ENCODE measurements at regions not wholly inside any gene's neighbourhood (a gene's known extent, or its start where the extent isn't known, plus 50 kb on each side); places are given as distances from the start of the nearest gene placed in this dataset.

DNA sequence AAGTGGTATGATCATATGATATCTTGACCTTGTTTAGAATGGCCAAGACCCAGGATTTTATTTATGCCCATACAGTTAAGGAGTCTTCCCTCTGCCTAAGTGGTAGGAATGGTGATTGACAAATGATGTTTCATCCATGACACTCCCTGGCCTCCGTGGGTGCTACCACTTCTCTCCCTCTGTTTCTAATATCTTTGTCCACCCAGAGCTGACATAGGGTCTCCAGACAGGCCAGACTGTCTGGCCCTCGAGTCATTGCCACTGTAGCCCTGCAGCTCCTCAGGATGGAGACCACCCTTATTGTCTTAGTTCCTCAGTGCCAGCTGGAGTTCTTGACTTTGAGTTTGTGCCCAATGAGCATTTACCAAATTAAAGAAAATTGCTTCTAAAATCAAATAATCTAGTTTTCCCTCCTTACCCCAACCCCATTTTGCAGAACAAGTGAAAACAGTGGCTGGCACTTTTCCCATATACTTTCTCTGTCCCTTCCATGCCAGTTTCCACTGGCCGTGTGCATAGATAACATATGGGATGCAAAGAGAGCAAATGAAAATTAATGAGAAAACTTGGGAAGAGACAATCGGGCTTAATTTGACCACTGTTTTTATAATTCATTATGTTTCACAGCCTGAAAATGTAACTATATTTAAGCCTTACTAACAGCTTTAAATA, 235.7 kb downstream of the NSG2 start:
- TF ChIP-seq POLR2A (IDR thresholded peaks at IDR 0.05) (no peak), EP300 (IDR thresholded peaks at IDR 0.05) (no peak)
- 67% methylated on average over 4 of the region's 4 CpGs for WGBS
- Histone ChIP-seq H3K27ac (no peak overlapping the region), H3K27me3 (peaks cover 7% of the 10 kb centered on the region), H3K36me3 (no peaks in the 10 kb centered on the region), H3K9me3 (no peaks in the 10 kb centered on the region), H3K4me1 (no peaks in the 10 kb centered on the region), H3K4me3 (no peak overlapping the region)
- DNase-seq (ENCODE audit: low spot score in 2 of 2), result no peak

DNA sequence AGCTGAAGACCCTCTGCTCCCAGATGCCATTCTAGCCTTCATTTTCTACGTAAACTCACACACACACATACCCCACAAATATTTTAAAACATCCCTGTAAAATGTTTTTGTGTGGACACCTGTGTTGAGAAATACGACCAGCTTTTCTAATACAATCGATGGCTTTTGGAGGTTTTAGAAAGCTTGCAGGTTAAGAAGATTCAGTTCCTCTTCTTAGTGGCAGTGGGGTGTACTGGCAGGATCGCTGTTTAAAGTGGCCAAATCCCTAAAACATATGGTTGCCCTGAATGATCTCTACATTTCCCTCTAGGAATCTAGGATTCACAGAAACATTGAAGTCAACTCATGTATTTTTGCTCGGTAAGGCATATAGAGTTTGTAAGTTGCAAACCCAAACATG, 236.3 kb downstream of the NSG2 start:
- no peak for DNase-seq (ENCODE audit: low spot score in 2 of 2)
- peaks cover 7% of the 10 kb centered on the region for H3K27me3 ChIP-seq
- no peak overlapping the region for H3K27ac ChIP-seq
- no peaks in the 10 kb centered on the region for H3K36me3 ChIP-seq
- H3K9me3 ChIP-seq, result no peaks in the 10 kb centered on the region
- WGBS, result 89% methylated on average over 5 of the region's 5 CpGs
- no peak for TF ChIP-seq EP300 (IDR thresholded peaks at IDR 0.05)
- TF ChIP-seq POLR2A (IDR thresholded peaks at IDR 0.05), result no peak
- TF ChIP-seq, protein P1, sequence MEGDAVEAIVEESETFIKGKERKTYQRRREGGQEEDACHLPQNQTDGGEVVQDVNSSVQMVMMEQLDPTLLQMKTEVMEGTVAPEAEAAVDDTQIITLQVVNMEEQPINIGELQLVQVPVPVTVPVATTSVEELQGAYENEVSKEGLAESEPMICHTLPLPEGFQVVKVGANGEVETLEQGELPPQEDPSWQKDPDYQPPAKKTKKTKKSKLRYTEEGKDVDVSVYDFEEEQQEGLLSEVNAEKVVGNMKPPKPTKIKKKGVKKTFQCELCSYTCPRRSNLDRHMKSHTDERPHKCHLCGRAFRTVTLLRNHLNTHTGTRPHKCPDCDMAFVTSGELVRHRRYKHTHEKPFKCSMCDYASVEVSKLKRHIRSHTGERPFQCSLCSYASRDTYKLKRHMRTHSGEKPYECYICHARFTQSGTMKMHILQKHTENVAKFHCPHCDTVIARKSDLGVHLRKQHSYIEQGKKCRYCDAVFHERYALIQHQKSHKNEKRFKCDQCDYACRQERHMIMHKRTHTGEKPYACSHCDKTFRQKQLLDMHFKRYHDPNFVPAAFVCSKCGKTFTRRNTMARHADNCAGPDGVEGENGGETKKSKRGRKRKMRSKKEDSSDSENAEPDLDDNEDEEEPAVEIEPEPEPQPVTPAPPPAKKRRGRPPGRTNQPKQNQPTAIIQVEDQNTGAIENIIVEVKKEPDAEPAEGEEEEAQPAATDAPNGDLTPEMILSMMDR (IDR thresholded peaks at IDR 0.05), result no peak
- TF ChIP-seq POLR2AphosphoS5 (IDR thresholded peaks at IDR 0.05), result no peak
- no peak overlapping the region for H3K4me3 ChIP-seq
- H3K4me1 ChIP-seq, result no peaks in the 10 kb centered on the region

DNA sequence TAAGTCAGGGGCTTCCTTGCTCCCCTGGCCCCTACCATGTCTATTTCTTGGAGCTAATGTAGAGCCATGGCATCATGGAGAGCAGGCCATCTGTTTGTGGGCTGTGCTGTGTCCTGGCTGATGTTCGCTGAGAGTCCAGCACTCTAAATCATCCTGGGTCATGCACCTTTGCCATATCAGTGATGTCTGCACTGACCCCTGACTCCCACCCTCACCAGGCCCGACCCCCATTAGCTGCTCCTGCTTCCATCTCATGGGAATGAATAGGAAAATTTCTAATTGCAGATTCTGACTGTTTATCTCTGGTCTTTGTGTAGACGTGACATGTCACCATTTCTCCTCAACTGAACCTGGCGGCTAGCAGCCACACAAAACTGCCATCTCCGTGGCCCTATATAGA, 236.9 kb downstream of the NSG2 start:
- Histone ChIP-seq H3K27ac (no peak overlapping the region), H3K4me1 (no peaks in the 10 kb centered on the region), H3K9me3 (no peaks in the 10 kb centered on the region), H3K4me3 (no peak overlapping the region), H3K27me3 (peaks cover 7% of the 10 kb centered on the region), H3K36me3 (no peaks in the 10 kb centered on the region)
- 68% methylated on average over 5 of the region's 5 CpGs for WGBS
- TF ChIP-seq POLR2AphosphoS5 (IDR thresholded peaks at IDR 0.05) (no peak), EP300 (IDR thresholded peaks at IDR 0.05) (no peak), POLR2A (IDR thresholded peaks at IDR 0.05) (no peak)
- TF ChIP-seq, protein P1 (IDR thresholded peaks at IDR 0.05), result no peak
- no peak for DNase-seq (ENCODE audit: low spot score in 2 of 2)

DNA sequence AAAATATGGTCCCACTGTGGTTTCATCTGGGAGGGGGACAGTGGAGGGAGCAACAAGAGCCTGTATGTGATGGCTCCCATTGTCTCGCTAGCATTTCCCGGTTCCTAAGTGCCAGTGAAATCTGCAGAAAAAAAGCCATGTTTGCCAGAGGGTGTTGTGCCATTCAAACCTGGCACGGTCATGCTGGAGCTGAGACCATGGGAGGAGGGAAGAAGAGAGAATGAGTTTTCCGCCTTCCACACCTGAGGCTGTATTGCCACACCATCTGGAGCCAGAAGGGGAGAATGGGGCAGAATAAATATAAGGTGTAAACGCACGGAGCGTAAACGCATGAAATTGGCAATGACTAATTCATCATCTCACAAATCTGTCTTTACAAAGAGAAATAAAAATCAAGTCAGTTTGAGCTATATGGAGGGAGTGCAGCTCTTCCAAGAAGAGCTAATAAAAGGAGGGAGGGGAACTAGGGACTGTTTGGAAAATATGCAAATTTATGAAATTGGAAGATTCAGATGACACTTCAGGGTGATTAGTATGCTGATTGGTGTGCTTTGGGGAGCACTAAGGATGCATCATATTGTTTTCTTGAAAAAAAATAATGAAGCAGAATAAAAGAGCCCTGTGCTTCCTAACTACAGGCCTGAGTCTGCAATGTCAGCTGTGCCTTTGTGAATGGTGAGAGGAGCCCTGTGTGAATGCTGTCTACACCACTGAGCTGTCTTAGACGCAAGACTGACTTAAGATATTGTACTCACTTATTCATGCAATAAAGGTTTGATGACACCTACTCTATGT, 237.9 kb downstream of the NSG2 start:
- H3K27me3 ChIP-seq, result peaks cover 7% of the 10 kb centered on the region
- no peak for DNase-seq (ENCODE audit: low spot score in 2 of 2)
- TF ChIP-seq EP300 (IDR thresholded peaks at IDR 0.05) (no peak), POLR2A (IDR thresholded peaks at IDR 0.05) (no peak), POLR2AphosphoS5 (IDR thresholded peaks at IDR 0.05) (no peak)
- TF ChIP-seq, protein P1 (IDR thresholded peaks at IDR 0.05), result no peak
- no peaks in the 10 kb centered on the region for H3K36me3 ChIP-seq
- no peak overlapping the region for H3K4me3 ChIP-seq
- H3K4me1 ChIP-seq, result no peaks in the 10 kb centered on the region
- no peaks in the 10 kb centered on the region for H3K9me3 ChIP-seq
- WGBS, result 75% methylated on average over 9 of the region's 9 CpGs
- H3K27ac ChIP-seq, result no peak overlapping the region

DNA sequence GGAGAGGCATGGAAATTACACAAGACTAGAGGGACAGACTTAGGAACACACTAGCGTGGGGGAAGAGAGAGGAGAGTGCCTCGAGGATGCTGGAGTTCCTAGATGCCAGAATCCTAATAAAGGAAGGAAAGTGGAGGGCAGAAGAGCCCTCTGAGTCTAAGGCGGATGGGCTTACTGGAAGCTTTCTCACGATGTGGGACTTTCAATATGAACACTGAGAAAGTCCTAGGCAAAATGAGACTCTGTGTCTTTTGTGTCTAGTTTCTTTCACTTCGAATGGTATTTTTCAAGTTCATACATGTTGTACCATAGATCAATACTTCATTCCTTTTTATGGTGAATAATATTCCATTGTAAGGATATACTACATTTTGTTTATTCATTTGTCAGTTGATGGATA, 239.4 kb downstream of the NSG2 start:
- 52% methylated on average over 5 of the region's 5 CpGs for WGBS
- no peak overlapping the region for H3K27ac ChIP-seq
- TF ChIP-seq POLR2AphosphoS5 (IDR thresholded peaks at IDR 0.05), result no peak
- no peak for TF ChIP-seq EP300 (IDR thresholded peaks at IDR 0.05)
- no peak for TF ChIP-seq POLR2A (IDR thresholded peaks at IDR 0.05)
- TF ChIP-seq, protein P1 (IDR thresholded peaks at IDR 0.05), result no peak
- H3K36me3 ChIP-seq, result no peaks in the 10 kb centered on the region
- peaks cover 7% of the 10 kb centered on the region for H3K27me3 ChIP-seq
- no peaks in the 10 kb centered on the region for H3K4me1 ChIP-seq
- H3K9me3 ChIP-seq, result no peaks in the 10 kb centered on the region
- no peak overlapping the region for H3K4me3 ChIP-seq
- DNase-seq (ENCODE audit: low spot score in 2 of 2), result no peak

Data from suprapubic skin (tissue), 4 donors.